WERI-Rb-1 (cell line): ENCODE measurements at regions not wholly inside any gene's neighbourhood (a gene's known extent, or its start where the extent isn't known, plus 50 kb on each side); places are given as distances from the start of the nearest gene placed in this dataset.

Experiments used
- DNase-seq: peaks from one replicate; pipeline ENCODE4 v3.0.0-alpha.2; 2020
- H3K27ac ChIP-seq: fragments of 250-450 bp; sonication (Bioruptor Pico); 2 replicates; pipeline ENCODE4 v1.5.1; 2020; ENCODE audit warnings: mild to moderate bottlenecking, moderate library complexity
- H3K27me3 ChIP-seq: fragments of 250-450 bp; sonication (Bioruptor Pico); 2 replicates; pipeline ENCODE4 v1.5.1; 2021; ENCODE audit warnings: mild to moderate bottlenecking, low read depth, moderate library complexity; ENCODE audit not compliant: insufficient read depth, severe bottlenecking
- H3K36me3 ChIP-seq: fragments of 250-450 bp; sonication (Bioruptor Pico); 2 replicates; pipeline ENCODE4 v1.5.1; 2020; ENCODE audit warnings: mild to moderate bottlenecking, moderate library complexity
- H3K4me3 ChIP-seq: 2 replicates; pipeline ENCODE4 v1.5.1; 2011; ENCODE audit warnings: low read depth, mild to moderate bottlenecking, control low read depth, low read length
- H3K9me3 ChIP-seq: fragments of 250-450 bp; sonication (Bioruptor Pico); 2 replicates; pipeline ENCODE4 v1.5.1; 2021; ENCODE audit warnings: mild to moderate bottlenecking, moderate library complexity; ENCODE audit not compliant: severe bottlenecking
- CTCF ChIP-seq: IDR thresholded peaks from 2 replicates; pipeline ENCODE4 v1.5.1; 2011; ENCODE audit warnings: low read depth, mild to moderate bottlenecking, control low read depth, inconsistent platforms, low read length

DNA sequence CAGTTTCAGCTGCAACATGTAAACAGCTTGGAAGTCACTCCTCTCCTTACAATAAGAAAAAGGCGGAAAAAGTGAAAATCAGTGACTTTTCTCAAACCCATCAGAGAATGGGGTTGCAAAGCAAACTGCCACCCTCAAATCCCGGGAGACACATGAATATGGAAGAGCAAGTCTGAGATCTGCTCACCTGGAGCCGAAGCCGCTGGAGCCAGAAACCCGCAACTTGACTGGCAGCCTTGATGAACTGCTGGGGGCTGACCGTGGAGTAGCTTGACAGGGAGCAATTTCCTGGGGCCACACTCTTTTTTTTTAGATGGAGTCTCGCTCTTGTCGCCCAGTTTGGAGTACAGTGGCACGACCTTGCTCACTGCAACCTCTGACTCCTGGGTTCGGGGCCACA is 208.2 kb downstream of the KIF26A start:
- no peaks in the 10 kb centered on the region for H3K9me3 ChIP-seq
- no peaks in the 10 kb centered on the region for H3K36me3 ChIP-seq
- DNase-seq: no peak

GRCh38 chr14:104348741-104349140 is 210.4 kb downstream of the KIF26A start:
- no peak for DNase-seq
- H3K4me3 ChIP-seq: no peak overlapping the region
- H3K9me3 ChIP-seq: no peaks in the 10 kb centered on the region
- H3K27ac ChIP-seq: no peak overlapping the region
- no peaks in the 10 kb centered on the region for H3K27me3 ChIP-seq
- no peak for TF ChIP-seq CTCF
- H3K36me3 ChIP-seq: no peaks in the 10 kb centered on the region

More for the DNA sequence above, 208.2 kb downstream of the KIF26A start:
- Histone ChIP-seq H3K4me3 (no peak overlapping the region), H3K27ac (no peak overlapping the region), H3K27me3 (no peaks in the 10 kb centered on the region)
- no peak for TF ChIP-seq CTCF

- DNase-seq: no peak
- Histone ChIP-seq H3K9me3 (no peaks in the 10 kb centered on the region), H3K36me3 (no peaks in the 10 kb centered on the region), H3K27me3 (no peaks in the 10 kb centered on the region), H3K4me3 (no peak overlapping the region), H3K27ac (no peak overlapping the region)
- TF ChIP-seq CTCF: no peak
These were observed 211.6 kb downstream of the KIF26A start for GRCh38 chr14:104349950-104350349.

GRCh38 chr14:104350463-104351185 is 212.2 kb downstream of the KIF26A start:
- Histone ChIP-seq H3K36me3 (no peaks in the 10 kb centered on the region), H3K27ac (no peak overlapping the region), H3K4me3 (no peak overlapping the region), H3K9me3 (no peaks in the 10 kb centered on the region), H3K27me3 (no peaks in the 10 kb centered on the region)
- TF ChIP-seq CTCF: no peak
- no peak for DNase-seq

- Histone ChIP-seq H3K36me3 (no peaks in the 10 kb centered on the region), H3K27me3 (no peaks in the 10 kb centered on the region), H3K27ac (no peak overlapping the region), H3K9me3 (no peaks in the 10 kb centered on the region), H3K4me3 (no peak overlapping the region)
- no peak for DNase-seq
- no peak for TF ChIP-seq CTCF
These were observed 213.6 kb downstream of the KIF26A start for GRCh38 chr14:104351849-104352492.
